ENCODE measurements at regions not wholly inside any gene's neighbourhood (a gene's known extent, or its start where the extent isn't known, plus 50 kb on each side); places are given as distances from the start of the nearest gene placed in this dataset.

DNA sequence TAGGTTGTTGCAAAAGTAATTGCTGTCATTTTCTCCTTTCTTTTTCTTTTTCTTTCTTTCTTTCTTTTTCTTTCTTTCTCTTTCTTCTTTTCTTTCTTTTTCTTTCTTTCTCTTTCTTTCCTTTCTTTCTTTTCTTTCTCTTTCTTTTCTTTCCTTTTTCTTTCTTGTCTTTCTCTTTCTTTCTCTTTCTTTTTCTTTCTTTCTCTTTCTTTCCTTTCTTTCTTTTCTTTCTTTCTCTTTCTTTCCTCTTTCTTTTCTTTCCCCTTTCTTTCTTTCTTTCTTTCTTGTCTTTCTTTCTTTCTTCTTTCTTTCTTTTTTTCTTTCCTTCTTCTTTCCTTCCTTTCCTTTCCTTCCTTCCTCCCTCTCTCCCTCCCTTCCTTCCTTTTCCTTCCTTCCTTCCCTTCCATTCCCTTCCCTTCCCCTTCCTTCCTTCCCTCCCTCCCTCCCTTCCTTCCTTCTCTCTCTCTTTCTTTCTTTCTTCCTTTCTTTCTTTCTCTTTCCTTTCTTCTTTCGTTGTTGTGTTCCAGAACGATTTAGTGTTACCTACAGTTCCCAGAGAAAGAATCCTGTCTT lies 178.9 kb downstream of the RPIA start:
- H3K4me3 ChIP-seq (ENCODE audit: low read length) = no peak overlapping the region
- DNase-seq (ENCODE audit: low read depth) = no peak
- no peak for TF ChIP-seq CTCF (IDR thresholded peaks at IDR 0.05; ENCODE audit: insufficient read depth, low read depth, low read length, missing control alignments)

- no peak for DNase-seq (ENCODE audit: low read depth)
- H3K4me3 ChIP-seq (ENCODE audit: low read length) = no peak overlapping the region
- no peak for TF ChIP-seq CTCF (IDR thresholded peaks at IDR 0.05; ENCODE audit: insufficient read depth, low read depth, low read length, missing control alignments)
Observed at GRCh38 chr2:88871336-88871735, 179.9 kb downstream of the RPIA start.

DNA sequence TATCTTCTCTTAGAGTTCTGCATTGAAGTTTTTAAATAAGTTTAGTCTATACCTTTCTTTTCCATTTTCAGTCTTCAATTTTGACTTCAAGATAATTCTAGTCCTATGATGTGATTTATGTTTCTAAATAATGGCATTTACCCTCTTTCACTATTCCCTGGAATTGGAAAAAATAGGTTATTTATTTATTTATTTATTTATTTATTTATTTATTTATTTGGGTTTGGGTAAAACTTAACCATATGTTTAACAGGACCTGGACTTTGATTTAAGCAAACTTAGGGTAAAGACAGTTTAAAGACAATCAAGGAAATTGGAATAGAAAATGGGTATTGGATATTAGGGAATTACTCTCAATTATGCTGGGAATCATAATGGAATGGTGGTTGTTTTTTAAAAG lies 182.1 kb downstream of the RPIA start:
- no peak for DNase-seq (ENCODE audit: low read depth)
- H3K4me3 ChIP-seq (ENCODE audit: low read length) = no peak overlapping the region
- no peak for TF ChIP-seq CTCF (IDR thresholded peaks at IDR 0.05; ENCODE audit: insufficient read depth, low read depth, low read length, missing control alignments)

DNA sequence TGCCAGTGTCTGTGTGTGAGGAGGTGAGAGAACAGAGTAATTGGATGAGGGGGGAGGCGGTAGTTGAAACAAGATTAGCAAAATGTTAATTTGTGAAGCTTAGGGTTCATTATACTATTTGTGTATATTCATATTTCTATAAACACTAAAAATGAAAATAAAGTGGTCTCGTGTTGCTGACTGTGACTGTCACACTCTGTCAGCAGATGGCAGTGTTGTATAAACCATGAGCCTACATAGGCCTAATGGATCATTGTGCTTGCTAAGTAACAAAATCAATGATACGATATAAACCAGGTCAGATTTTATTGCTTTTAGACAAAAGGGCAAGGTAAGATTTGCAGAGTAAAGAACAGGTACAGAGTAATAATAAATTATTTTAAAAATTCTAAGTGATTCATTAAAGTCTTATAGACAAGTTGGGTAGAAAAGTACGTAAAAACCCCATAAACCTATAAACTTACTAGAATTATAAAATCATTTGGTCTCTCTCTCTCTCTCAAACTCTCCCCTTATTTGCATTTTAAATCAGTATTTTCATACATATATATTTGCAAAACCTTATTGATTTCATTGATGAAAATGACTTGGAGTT lies 182.7 kb downstream of the RPIA start:
- TF ChIP-seq CTCF (IDR thresholded peaks at IDR 0.05; ENCODE audit: insufficient read depth, low read depth, low read length, missing control alignments) = peak; percentile 80
- H3K4me3 ChIP-seq (ENCODE audit: low read length) = no peak overlapping the region

DNA sequence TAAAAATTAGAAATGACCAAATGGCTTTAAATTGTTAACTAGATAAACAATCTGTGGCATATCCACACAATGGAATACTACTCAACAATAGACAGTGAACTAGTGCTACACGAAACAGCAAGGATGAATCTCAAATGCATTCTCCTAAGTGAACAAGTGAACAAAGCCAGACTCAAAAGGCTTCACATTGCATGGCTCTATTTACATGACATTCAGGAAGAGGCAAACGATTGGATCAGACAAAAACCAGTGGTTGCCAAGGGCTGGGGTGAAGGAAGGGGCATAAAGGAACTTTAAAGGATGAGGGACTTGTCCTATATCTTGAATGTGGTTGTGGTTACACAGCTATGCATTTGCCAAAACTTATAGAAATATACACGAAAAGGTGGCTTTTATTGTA lies 184.3 kb downstream of the RPIA start:
- no peak for TF ChIP-seq CTCF (IDR thresholded peaks at IDR 0.05; ENCODE audit: insufficient read depth, low read depth, low read length, missing control alignments)
- no peak for DNase-seq (ENCODE audit: low read depth)

More for the DNA sequence above, 182.7 kb downstream of the RPIA start:
- peak; percentile 68 for DNase-seq (ENCODE audit: low read depth)

GRCh38 chr2:88880441-88880953 lies 189.0 kb downstream of the RPIA start:
- peak; percentile 82 for TF ChIP-seq CTCF (IDR thresholded peaks at IDR 0.05; ENCODE audit: insufficient read depth, low read depth, low read length, missing control alignments)
- H3K4me3 ChIP-seq (ENCODE audit: low read length) = no peak overlapping the region
- DNase-seq (ENCODE audit: low read depth) = peak; percentile 63

More for the DNA sequence above, 184.3 kb downstream of the RPIA start:
- no peak overlapping the region for H3K4me3 ChIP-seq (ENCODE audit: low read length)

GRCh38 chr2:88885275-88885674 lies 193.8 kb downstream of the RPIA start:
- H3K4me3 ChIP-seq (ENCODE audit: low read length) = no peak overlapping the region
- no peak for TF ChIP-seq CTCF (IDR thresholded peaks at IDR 0.05; ENCODE audit: insufficient read depth, low read depth, low read length, missing control alignments)
- no peak for DNase-seq (ENCODE audit: low read depth)
